H7 (cell line): ENCODE measurements at regions not wholly inside any gene's neighbourhood (a gene's known extent, or its start where the extent isn't known, plus 50 kb on each side); places are given as distances from the start of the nearest gene placed in this dataset.

Source experiments
- DNase-seq: peaks from one replicate; pipeline ENCODE4 v3.0.0; 2012
- H3K27me3 ChIP-seq: 2 replicates; pipeline ENCODE4 v1.6.0; 2011; ENCODE audit warnings: mild to moderate bottlenecking, low read length; ENCODE audit not compliant: control insufficient read depth, insufficient read depth
- H3K36me3 ChIP-seq: replicated peaks from 2 replicates; pipeline ENCODE4 v1.5.1; 2011; ENCODE audit warnings: low read length; ENCODE audit not compliant: control insufficient read depth, insufficient read depth
- H3K4me3 ChIP-seq: 2 replicates; pipeline ENCODE4 v1.5.1; 2011; ENCODE audit warnings: low read depth, mild to moderate bottlenecking, control low read depth, low read length, moderate library complexity; ENCODE audit not compliant: insufficient read depth

DNA sequence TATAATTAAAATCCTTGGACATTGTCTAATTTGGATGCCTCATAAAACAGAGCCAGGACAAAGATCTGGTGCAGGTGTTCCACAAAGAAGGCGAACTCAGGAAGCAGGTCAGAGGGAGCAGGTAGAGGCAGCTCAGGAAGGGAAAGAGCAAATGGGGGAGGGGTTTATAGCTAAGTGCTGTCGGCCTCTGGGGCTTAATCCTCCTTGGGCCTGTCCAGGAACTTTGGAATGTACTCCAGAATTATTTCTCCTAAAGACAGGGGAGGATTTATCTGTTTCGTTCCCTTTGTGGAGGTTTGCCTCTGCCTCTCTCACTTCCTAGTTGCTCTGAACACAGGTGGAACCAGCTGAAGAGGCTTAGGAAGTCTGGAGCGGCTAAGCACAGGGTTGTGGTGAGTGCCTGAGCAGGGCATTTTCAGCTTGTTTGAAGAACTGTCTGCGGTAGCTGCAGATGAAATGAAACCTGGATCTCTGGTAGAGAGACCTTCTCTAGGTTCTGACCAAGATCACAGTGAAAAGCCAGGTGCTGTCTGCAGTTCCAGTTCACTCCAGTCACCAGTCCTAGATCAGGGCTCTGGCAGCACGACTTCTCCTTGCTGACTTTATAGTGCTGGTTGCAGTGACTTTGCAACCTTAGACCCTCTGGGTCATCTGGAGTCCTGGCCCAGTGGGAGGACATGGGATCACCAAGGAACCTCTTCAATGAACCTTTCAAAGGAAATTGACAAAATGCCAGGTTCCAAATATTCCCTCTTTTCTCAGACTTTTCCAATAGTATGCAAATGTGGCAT is 519.2 kb downstream of the PCDH10 start:
- Histone ChIP-seq H3K36me3 (no peaks in the 10 kb centered on the region), H3K27me3 (no peaks in the 10 kb centered on the region), H3K4me3 (no peak overlapping the region)
- DNase-seq: peak; percentile 4

DNA sequence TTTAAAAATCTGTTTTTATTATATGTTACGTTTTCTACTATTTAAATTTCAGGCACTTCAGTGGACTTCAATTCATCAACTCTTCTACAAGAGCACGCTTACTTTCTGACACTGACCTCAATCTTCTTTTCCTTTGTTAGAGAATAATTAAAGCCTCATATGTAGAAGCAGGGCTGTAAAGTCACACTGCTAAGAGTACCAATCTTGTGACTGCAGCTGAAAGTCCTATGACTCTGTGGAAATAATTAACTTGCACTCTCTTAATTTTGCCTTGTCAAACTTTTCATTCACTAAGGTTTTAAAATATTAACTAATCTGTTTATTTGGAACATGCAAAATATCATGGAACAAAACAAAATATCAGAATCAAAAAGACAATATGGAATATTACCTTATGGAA is 498.1 kb downstream of the PCDH10 start:
- no peak overlapping the region for H3K4me3 ChIP-seq
- no peaks in the 10 kb centered on the region for H3K36me3 ChIP-seq
- no peak for DNase-seq

DNA sequence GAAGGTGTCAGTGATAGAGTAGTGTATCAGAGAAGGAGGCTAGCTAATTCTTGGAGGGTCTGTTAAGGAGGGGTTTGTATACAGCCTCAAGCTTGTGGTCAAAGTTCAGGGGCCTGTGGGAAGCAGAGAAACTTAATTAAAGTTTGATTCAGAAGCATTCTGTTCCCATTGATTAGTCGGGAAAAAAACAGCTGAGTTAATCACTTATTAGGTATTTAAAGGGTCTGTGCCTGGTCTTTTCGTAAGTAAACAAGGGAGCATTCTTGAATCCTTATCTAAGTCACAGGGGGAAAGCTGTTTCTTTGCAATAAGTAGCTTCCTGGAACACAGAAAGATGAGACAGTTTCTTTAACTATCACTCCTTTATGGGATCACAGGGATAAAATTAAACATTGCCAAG is 492.1 kb downstream of the PCDH10 start:
- DNase-seq: no peak
- H3K27me3 ChIP-seq: no peaks in the 10 kb centered on the region
- H3K4me3 ChIP-seq: no peak overlapping the region
- H3K36me3 ChIP-seq: no peaks in the 10 kb centered on the region

More for the DNA sequence above, 498.1 kb downstream of the PCDH10 start:
- no peaks in the 10 kb centered on the region for H3K27me3 ChIP-seq

DNA sequence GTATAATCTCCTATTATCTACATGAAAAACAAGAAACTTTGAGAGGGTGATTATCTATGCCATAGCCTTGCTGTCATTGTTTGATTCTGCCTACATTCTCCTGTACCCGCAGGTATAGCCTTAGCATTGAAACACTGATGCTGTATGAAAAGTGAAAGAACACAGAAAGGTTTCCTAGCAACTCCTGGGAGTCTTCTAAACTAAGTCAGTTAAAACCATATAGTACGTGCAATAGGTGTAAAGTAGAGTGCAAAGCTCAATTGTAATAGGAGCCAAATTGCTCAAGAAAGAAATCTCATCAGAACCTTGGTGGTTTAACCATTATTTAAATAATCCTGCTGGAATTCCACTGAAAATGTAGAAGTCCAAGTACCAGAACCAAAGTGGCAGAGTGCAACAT is 489.7 kb downstream of the PCDH10 start:
- no peak overlapping the region for H3K4me3 ChIP-seq
- H3K36me3 ChIP-seq: no peaks in the 10 kb centered on the region
- H3K27me3 ChIP-seq: no peaks in the 10 kb centered on the region
- no peak for DNase-seq

DNA sequence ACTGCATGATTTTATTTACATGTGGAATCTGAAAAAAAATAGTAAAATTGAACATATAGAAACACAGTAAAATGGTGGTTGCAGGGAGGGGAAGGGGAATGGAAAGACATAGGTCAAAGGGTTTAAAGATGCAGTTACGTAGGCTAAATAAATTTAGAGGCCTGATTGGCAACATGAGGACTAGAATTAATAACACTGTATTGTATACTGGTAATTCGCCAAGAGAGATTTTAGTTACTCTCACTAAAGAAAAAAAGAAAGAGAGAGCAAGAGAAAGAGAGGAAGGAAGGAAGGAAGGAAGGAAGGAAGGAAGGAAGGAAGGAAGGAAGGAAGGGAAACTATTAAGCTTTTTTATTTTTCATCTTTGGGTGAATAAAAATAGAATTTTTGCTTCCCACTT is 488.1 kb downstream of the PCDH10 start:
- DNase-seq: no peak
- Histone ChIP-seq H3K36me3 (no peaks in the 10 kb centered on the region), H3K27me3 (no peaks in the 10 kb centered on the region), H3K4me3 (no peak overlapping the region)

DNA sequence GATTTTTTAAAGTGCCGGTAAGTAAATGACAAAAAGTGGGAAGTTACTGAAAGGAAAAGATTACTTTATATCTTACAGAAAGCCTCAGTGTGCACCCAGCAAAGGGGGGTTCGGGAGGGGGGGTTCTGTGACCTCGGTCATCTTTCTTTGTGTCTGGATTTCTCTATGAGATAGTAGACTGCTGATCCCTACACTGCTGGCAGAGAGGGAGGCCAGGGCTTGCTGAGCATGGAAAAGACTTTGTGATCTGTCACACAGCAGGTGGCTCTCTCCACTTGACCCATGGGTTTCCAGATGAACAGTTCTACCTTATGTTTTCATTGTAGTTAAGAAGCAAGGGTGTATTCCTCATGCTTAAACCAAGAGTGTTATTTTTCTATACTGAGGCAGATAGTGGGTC is 475.6 kb downstream of the PCDH10 start:
- no peak overlapping the region for H3K4me3 ChIP-seq
- DNase-seq: peak; percentile 9
- no peaks in the 10 kb centered on the region for H3K36me3 ChIP-seq
- no peaks in the 10 kb centered on the region for H3K27me3 ChIP-seq

DNA sequence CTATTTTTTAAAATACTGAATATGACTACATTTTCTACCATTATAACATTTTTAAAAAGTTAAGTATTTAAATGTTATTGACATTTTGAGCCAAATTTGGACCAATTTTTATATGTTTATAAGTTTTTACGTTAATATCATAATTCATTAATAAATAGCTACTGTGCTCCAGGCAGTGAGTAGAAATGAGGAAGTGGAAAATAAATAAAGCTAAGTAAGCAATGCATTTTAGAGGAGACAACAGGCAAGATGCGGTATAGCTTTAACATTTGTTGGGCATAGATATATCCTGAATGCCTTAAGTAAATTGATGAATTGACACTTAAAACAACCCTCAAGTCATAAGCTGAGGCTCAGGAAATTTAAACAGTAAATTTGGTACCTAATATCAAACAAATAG is 474.8 kb downstream of the PCDH10 start:
- DNase-seq: no peak
- no peaks in the 10 kb centered on the region for H3K36me3 ChIP-seq
- H3K4me3 ChIP-seq: no peak overlapping the region
- no peaks in the 10 kb centered on the region for H3K27me3 ChIP-seq

DNA sequence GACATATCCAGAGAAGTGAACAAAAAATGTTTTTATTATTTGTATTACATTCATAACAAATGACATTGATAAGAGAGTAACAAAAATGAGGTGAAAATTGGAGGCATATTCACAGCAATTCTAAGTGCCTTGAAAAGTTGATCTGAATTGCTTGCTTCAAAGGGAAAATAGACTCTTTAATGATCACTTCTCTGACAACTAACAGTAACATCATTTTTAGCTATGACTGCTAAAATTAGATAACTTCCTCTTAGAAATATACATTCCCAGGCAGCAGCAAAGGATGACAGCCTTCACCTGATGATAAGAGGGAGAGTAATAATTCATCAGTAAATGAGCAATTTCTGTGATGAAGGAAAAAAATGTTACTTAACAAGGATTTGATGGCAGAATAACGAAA is 472.5 kb downstream of the PCDH10 start:
- Histone ChIP-seq H3K4me3 (no peak overlapping the region), H3K36me3 (no peaks in the 10 kb centered on the region), H3K27me3 (no peaks in the 10 kb centered on the region)
- DNase-seq: no peak

DNA sequence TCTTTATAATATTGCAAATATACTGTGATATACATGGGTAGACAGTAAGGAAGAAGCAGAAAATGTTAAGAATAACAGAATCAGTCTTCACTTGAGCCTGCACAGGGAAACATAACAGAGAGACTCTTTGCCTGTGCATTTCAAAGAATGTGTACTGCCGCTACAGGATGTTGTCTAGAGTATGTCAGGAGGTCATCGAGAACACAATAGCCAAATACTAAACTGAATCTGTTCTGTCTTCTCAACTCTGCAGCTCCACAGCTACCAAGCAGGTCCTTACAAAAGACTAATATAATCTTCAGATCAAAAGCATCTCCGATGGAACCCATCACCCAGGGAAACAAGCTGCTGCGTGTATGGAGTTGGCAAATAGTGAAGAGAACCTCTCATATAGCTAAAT is 471.5 kb downstream of the PCDH10 start:
- DNase-seq: no peak
- Histone ChIP-seq H3K36me3 (no peaks in the 10 kb centered on the region), H3K4me3 (no peak overlapping the region), H3K27me3 (no peaks in the 10 kb centered on the region)

DNA sequence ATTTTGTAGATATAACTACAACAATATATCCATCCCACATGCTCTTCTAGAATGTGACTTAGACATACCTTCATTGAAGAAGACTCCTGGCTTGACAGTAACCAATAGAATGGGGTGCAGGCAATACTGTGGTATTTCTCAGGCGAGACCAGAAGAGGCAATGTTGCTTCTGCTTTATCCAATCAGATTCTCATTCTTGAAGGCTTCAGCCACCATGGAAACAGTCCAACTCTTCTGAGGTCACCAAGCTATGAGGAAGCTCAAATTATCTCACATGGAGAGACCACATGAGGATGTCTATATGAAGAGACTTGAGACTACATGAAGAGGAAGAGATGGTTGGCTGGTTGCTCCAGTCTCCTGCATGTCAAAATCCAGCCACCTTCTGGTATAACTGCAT is 469.9 kb downstream of the PCDH10 start:
- Histone ChIP-seq H3K36me3 (no peaks in the 10 kb centered on the region), H3K4me3 (no peak overlapping the region), H3K27me3 (no peaks in the 10 kb centered on the region)
- DNase-seq: no peak

DNA sequence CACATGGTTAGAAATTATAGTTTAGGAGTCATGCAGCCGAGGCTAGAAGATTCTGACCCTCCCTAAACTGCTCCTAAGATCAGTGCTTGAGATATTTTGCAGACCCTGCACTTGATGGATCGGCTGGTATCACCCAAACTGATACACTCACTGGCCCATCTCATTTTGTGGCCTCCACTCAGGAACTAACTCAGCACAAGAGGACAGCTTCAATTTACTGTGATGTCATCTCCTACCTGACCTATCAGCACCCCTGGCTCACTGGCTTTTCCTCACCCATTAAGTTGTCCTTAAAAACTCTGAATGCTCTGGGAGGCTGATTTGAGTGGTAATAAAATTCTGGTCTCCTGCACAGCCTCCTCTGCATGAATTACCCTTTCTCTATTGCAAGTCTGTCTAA is 450.9 kb downstream of the PCDH10 start:
- Histone ChIP-seq H3K4me3 (no peak overlapping the region), H3K27me3 (no peaks in the 10 kb centered on the region), H3K36me3 (no peaks in the 10 kb centered on the region)
- no peak for DNase-seq

DNA sequence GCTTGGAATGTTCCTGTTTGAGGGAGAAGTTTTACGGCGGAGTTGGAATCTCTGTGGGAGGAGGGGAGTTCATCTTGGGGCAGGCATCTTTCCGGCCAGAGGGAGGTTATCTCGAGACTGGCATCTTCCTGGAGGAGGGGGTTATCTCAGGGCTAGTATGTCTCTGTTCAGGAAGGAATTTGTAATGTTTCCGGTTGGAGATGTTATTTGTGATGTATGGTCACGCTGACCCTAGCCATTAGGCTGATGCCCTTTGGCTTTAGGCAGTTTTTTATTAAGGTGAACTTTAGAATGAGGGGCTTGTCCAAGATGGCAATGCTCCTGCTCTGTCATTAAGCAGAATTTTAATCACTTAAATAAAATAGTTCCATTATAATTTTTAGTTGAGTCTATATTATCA is 449.7 kb downstream of the PCDH10 start:
- Histone ChIP-seq H3K36me3 (no peaks in the 10 kb centered on the region), H3K4me3 (no peak overlapping the region), H3K27me3 (no peaks in the 10 kb centered on the region)
- DNase-seq: no peak

DNA sequence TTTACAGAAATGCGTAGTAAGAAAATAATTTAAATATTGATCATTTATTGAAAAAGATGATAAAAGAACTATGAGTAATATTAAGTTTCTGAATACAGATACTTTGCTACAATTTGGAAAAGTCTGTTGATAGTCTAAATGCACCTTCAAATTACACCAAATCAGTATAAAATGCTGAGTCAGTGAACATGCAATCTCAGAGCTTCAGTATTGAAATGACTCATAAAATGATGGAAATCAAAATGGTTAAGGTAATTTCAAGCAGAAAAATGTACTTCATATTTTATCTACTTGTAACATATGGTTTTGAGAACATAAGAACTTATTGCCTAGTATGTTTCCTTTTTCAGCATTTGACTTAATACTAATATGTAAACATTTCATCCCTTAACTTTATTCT is 448.2 kb downstream of the PCDH10 start:
- Histone ChIP-seq H3K36me3 (no peaks in the 10 kb centered on the region), H3K27me3 (no peaks in the 10 kb centered on the region), H3K4me3 (no peak overlapping the region)
- DNase-seq: no peak

DNA sequence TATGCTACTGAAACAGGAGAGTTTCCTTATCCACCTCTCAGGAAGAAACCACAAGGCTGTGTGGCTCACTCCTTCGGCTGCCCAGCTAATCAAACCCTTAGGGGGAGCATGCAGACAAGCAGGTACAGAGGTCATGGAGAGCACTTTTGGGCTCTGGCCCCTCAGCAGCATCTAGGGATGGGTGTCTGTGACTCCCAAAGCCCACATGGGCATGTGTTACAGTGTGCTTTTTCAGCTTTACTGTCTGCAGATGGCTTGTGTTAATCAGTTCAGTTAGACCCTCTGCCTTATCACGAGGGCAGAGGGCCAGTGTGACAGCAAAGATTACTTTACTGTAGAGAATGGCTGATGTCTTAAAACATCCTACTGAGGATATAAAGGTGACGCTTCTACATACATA is 447.4 kb downstream of the PCDH10 start:
- no peaks in the 10 kb centered on the region for H3K36me3 ChIP-seq
- no peaks in the 10 kb centered on the region for H3K27me3 ChIP-seq
- no peak for DNase-seq
- no peak overlapping the region for H3K4me3 ChIP-seq

DNA sequence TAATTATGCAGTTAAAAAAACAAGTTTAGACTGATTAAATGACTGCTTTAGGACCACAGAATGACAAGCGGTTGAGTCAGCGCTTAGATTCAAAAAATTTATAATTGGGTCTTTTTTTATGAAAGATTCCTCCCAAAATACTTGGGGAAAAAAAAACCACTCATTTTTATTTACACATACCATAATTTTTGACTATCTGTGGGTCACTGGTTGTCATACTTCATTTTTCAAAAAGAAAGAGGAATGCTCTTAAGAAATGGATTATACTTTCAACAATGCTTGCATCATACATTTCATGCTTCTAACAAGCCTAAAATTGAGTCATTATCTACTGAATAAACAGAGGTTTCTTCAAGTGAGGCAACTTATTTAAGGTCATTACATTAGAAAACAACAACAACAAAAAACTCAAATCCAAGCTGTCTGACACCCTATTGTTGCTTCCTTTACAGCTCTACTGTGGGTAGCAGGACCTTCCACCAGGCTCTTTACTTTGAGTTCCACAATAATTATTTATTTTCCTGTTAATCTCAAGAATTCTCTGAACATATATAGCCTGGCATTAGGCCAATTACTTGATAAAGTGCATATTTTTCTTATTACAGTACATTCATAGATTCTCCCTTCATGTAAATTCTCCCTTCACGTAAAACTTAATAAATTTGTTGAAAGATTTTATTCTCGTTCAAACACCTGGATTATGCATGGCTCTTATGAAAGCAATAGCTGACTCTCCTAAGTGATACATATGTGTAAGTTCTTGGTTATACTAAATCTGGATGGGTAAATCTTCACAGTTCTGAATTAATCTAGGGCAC is 445.5 kb downstream of the PCDH10 start:
- Histone ChIP-seq H3K27me3 (no peaks in the 10 kb centered on the region), H3K4me3 (no peak overlapping the region), H3K36me3 (no peaks in the 10 kb centered on the region)
- DNase-seq: no peak
